Stimulated activated CD4-positive, alpha-beta T cell treated with anti-CD3 and anti-CD28 coated beads, Interleukin-1b, Interleukin-23, amount 100 ng/mL, for 4 hours (primary cell): ENCODE measurements at regions not wholly inside any gene's neighbourhood (a gene's known extent, or its start where the extent isn't known, plus 50 kb on each side); places are given as distances from the start of the nearest gene placed in this dataset.

Source experiments
- DNase-seq, 2 donors: peaks; one replicate each; pipeline ENCODE4 v3.0.0-alpha.2; 2020; ENCODE audit warnings: low read depth in 2 of 2

DNA sequence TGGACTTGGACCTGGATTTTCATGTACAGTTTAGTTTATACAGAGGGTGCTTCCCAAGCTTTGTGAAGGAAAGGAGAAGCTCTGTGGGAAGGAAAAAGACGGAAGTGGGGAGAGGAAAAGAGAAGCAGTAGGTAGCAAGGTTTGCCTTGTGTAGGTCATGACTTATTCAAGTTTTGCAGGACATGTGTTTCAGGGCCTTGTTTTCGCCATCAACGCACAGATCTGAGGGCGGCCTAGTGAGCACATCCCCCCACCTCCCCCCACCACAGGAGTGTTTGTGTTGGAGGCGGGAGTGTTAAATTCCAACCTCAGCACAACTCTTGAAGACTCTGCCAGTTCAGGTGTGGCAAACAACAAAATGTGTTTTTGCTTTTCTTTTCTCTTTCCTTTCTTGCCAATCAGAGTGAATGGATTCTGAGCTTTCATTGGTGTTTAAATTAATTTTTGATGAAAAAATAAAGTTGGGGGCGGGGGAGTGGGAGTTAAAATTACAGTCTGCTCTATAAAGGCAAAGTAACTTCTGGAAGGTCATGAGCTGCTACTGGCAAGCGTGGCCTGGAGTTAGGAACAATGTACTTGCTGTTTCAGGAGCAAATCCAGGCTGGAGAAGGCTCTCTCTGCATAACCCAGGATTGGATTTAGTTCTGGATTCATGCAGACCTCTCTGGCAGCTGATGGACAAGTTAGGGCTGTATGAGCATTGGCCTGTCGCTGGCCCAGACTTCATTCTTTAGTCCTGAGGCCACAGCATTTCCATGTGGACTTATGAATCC, 338.5 kb downstream of the CD83 start:
- DNase-seq = no peak

GRCh38 chr6:14456941-14457340, 339.4 kb downstream of the CD83 start:
- DNase-seq = no peak

DNA sequence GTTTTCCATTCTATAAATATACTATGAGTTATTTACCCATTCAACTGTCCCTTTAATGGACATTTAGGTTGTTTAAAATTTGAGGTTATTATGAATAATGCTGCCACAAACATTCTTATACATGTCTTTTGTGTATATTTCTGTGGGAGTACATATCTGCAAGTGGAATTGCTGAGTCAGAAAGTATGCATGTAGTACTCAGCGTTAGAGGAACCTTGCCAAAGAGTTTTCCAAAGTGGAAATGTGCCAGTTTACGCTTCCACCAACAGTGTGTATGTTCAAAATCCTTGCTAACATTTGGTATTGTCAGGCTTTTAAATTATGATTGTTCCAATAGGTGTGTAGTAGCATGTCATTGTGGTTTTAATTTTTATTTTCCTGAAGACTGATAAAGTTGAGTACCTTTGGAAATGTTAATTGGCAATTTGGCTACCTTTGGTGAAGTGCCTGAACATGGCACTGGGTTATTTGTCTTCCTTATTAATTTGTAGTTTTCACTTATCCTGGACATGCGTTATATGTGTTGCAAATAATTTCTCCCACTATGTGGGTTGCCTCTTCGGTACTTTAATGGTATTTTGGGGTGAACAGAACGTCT, 341.2 kb downstream of the CD83 start:
- DNase-seq = no peak

GRCh38 chr6:14459315-14459714, 341.7 kb downstream of the CD83 start:
- DNase-seq = no peak

GRCh38 chr6:14460556-14460955, 343.0 kb downstream of the CD83 start:
- DNase-seq = no peak

GRCh38 chr6:14462135-14462534, 344.6 kb downstream of the CD83 start:
- no peak for DNase-seq

DNA sequence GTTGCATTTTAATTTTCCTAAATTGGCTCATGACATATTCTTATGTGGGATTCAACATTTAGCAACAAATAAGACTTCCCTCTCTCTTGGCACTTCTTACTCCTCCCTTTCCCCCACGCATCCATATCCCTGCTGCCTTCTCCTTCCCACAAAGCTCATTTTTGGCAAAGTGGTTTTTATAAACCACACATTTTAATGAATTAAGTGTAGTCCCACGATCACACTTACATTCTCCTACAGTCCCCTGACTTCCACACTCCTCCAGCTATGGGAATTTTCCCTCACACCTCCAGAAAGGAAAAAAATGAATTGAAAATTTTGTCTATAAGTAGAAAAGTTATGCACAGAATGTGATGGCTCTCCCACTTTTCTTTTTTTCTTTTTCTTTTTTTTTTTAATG, 345.0 kb downstream of the CD83 start:
- no peak for DNase-seq

DNA sequence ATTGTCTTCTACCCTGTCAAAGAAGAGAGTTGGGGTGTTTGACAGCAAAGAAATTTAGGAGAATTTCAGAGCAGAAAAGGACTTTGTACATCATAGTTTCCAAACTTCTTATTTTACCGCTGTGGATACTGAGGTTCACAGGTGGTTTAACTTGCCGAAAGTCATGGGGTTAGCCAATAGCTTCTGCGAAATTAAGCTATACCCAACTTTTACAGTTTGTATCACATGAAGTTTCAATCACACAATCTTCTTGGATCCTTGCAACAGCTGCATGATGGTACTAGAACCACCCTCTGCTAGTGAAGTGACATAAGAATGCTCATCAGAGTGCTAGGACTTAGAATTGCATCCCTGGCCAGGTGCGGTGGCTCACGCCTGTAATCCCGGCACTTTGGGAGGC, 345.5 kb downstream of the CD83 start:
- DNase-seq = no peak

- DNase-seq = no peak
Measured at GRCh38 chr6:14464055-14464454, 346.5 kb downstream of the CD83 start.

DNA sequence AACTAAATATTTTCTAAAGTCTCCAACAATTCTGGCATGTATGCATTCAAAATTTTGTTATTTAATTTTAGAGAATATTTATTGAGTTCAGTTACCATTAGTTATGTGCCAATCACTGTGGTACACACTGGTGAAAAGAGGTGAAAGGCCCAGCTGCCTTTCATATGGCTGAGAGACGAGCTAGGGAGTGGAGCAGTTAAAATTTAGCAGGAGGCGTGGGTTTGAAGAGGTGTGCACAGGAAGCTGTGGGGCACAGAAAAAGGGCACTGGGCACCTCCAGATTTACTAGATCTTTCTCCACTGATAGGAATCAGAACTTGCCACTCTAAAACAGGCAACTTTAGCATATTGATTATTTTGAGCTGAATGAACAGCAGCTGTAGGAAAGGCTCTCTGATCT, 347.1 kb downstream of the CD83 start:
- DNase-seq = no peak

DNA sequence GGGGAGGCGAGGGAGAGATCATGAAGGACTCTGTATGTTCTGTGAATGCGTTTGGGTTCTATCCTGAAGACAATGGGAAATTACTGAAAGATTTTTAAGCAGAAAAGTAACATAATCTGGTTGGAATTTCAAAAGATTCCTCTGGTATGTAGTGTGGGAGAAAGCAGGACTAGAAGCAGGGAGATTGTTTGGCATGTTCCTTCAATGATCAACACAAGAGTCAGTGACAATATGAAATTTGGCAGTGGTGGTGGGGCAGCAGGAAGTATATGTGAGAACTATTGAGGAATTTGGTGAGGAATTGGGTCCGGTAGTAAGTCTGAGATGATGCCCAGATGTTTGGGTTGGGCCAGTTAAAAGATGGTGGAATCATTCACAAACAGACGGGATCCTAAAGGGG, 348.7 kb downstream of the CD83 start:
- DNase-seq = no peak

DNA sequence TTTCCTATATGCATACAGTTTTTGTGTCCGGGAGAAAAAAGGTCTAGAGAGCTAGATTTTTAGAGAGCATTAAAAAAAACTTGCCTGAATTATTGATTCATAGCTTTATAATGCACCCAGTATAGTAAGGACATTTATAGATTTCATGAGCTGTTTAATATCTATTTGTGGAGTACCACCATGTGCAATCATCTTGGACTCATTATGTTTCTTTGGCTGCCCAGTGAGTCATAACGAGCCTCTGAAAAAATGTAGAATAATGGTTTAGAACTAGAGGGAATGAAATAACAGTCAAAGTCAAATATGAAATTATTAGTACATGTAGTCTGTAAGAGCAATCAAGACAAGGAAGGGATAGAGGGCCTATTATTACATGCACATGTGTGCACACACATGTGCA, 350.0 kb downstream of the CD83 start:
- DNase-seq = no peak

GRCh38 chr6:14468647-14469321, 351.2 kb downstream of the CD83 start:
- DNase-seq = no peak

DNA sequence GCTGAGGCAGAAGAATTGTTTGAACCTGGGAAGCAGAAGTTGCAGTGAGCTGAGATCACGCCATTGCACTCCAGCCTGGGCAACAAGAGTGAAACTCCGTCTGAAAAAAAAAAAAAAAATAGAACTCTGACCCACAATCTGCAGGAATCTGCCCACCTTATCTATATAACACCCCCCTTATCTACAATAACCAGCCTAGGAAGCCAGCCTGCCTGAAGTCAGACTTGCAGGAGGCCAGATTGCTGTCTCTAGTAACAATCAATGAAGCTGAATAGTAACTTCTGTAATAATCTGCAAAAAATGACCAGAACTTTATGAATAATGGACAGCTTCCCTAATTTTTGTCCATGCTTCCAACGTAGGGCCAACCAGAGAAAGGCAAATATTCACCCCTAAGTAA, 352.5 kb downstream of the CD83 start:
- DNase-seq = no peak

DNA sequence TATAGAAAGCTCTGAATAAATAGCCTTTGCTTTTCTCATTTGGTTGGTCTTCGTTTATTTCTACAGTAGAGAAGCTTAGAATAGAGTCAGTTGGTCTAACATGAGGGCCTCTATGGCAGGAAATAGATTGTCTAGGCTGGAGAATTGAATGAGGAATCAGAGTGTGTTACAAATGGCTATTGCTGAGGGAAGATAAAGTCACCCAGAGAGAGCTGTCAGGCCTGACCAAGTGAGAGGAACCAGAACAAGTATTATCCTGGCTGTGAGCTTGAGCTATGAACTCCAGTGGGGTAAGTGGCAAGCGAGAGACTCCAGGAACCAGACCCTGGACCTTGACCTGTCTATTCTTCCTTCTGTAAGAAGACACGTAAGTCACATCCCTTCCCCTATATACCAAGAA, 353.1 kb downstream of the CD83 start:
- no peak for DNase-seq

GRCh38 chr6:14472255-14472985, 354.8 kb downstream of the CD83 start:
- no peak for DNase-seq

- DNase-seq = no peak
Measured at GRCh38 chr6:14472986-14473337, 355.4 kb downstream of the CD83 start.

DNA sequence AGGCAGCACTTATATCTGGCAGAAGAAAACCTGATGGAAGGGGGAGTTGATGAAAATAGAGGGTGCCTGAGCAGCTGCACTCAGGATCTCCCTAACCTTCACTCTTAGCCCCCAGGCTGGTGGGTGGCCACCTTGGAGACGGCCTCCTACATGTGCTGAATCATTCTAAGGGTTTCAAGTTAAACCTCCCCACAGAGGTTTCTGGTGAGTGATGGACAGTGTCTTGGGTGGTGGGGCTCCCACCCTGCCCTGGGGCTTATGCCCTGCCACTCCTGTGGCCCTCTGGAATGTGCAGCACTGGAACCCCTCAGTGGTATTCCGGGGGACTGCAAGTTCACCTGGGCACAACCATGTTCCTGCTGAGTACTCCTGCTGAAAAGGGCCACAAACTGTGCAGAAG, 357.2 kb downstream of the CD83 start:
- DNase-seq = no peak

GRCh38 chr6:14475306-14475705, 357.7 kb downstream of the CD83 start:
- no peak for DNase-seq

DNA sequence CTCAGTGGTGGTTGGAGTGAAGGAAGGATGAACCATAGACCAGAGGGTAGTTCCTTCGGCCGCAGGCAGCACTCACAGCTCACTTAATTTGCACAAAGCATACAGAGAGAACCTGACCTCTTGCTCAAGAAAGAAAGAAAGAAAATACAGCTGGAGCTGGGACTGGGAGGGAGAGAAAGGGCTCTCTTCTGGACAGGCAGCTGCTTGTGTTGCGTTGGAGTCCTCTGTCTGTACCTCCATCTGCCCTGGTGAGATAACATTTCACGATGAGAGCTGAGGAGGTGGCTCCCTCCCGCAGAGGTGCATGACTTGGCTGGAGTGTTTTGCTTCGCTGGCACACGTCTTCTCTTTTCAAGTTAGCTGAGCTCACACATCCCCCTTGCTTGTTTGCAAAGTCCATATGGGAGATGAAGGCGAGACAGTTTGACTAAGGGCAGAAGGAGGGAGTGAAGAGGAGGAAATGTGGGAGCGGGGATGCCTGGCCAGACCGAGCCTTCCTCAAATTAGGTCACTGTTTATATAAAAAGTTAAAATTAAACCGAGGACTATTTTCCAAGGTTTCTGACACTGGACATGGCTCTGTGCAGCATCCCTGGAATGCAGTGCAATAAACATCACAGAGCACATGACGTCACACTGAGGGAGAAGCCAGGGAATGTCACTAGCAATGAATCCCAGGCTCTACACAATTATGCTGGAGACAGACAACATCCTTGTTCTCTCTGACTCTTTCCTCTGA, 359.4 kb downstream of the CD83 start:
- DNase-seq = no peak

DNA sequence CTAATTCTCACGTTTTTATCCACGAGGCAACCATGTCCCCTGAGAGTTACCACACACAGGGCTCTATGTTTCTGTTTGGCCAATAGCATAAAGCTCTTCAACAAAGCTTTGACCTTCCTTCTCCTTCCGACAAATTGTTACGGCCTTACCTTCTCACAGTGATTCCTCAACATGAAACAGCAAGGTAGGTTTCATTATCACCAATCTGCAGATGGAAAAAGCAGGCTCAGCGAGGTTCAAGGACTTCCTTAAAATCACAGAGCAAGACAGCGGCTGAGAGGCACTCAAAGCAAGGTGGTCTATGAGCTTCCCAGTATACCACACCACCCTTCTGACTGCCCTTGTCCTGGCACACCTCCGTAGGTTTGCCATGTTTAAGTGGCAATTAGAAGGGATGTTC, 360.0 kb downstream of the CD83 start:
- DNase-seq = no peak
